ENCODE measurements at regions not wholly inside any gene's neighbourhood (a gene's known extent, or its start where the extent isn't known, plus 50 kb on each side); places are given as distances from the start of the nearest gene placed in this dataset.

- TF ChIP-seq RBBP5 (IDR thresholded peaks at IDR 0.05; ENCODE audit: borderline replicate concordance, low read depth, low read length), result no peak
These were observed 528.5 kb downstream of the DSC3 start (continued) for GRCh38 chr18:30514059-30514458.
